Fibroblast of the aortic adventitia (primary cell): ENCODE measurements at regions not wholly inside any gene's neighbourhood (a gene's known extent, or its start where the extent isn't known, plus 50 kb on each side); places are given as distances from the start of the nearest gene placed in this dataset.

Source experiments
- DNase-seq: peaks from one replicate; pipeline ENCODE4 v3.0.0-alpha.2; 2010; ENCODE audit warnings: low read depth
- H3K4me3 ChIP-seq: 2 replicates; pipeline ENCODE4 v1.5.1; 2011; ENCODE audit warnings: low read depth, mild to moderate bottlenecking, control low read depth, low read length, moderate library complexity
- CTCF ChIP-seq: IDR thresholded peaks from 2 replicates; pipeline ENCODE4 v1.5.1; 2011; ENCODE audit warnings: mild to moderate bottlenecking, low read length, control low read depth, inconsistent platforms; ENCODE audit not compliant: insufficient read depth

GRCh38 chr5:99398976-99399375 is 470.2 kb upstream of the CHD1 start:
- no peak for TF ChIP-seq CTCF
- H3K4me3 ChIP-seq = no peak overlapping the region
- DNase-seq = no peak

GRCh38 chr5:99386406-99387077 is 457.7 kb upstream of the CHD1 start:
- DNase-seq = no peak
- H3K4me3 ChIP-seq = no peak overlapping the region
- TF ChIP-seq CTCF = no peak

GRCh38 chr5:99379187-99379586 is 450.4 kb upstream of the CHD1 start:
- DNase-seq = no peak
- no peak overlapping the region for H3K4me3 ChIP-seq
- TF ChIP-seq CTCF = no peak

- no peak for TF ChIP-seq CTCF
- H3K4me3 ChIP-seq = no peak overlapping the region
- no peak for DNase-seq
Observed at GRCh38 chr5:99378443-99378842, 449.6 kb upstream of the CHD1 start.

GRCh38 chr5:99369797-99370593 is 441.2 kb upstream of the CHD1 start:
- no peak for DNase-seq
- TF ChIP-seq CTCF = no peak
- no peak overlapping the region for H3K4me3 ChIP-seq

- TF ChIP-seq CTCF = no peak
Observed at GRCh38 chr5:99368726-99369125, 439.9 kb upstream of the CHD1 start.

More at GRCh38 chr5:99368726-99369125, 439.9 kb upstream of the CHD1 start:
- H3K4me3 ChIP-seq = no peak overlapping the region
- no peak for DNase-seq
